B cell (primary cell): ENCODE measurements at regions not wholly inside any gene's neighbourhood (a gene's known extent, or its start where the extent isn't known, plus 50 kb on each side); places are given as distances from the start of the nearest gene placed in this dataset.

ENCODE experiments used
- ATAC-seq: fragments of 200-7000 bp; cut with Tn5 transposase; one replicate; pipeline ENCODE4 v1.10.0; 2021; ENCODE audit warnings: low read depth, mild to moderate bottlenecking, moderate number of reproducible peaks, moderate library complexity
- CTCF ChIA-PET: fragments of 350-600 bp; sonication (Branson Sonifier 250); formaldehyde crosslinking; loops from one replicate; lab custom pipeline; 2021; ENCODE audit warnings: antibody characterized with exemption, inconsistent platforms; lab: Charles Lee
- POLR2A ChIA-PET: fragments of 350-600 bp; sonication (Branson Sonifier 250); formaldehyde crosslinking; loops from one replicate; lab custom pipeline; 2021; ENCODE audit warnings: antibody characterized with exemption; lab: Charles Lee
- DNase-seq: peaks from one replicate; pipeline ENCODE4 v3.0.0; 2013
- H2AFZ ChIP-seq: 2 replicates; pipeline ENCODE4 v1.6.1; 2012; ENCODE audit warnings: mild to moderate bottlenecking, low read depth, low read length; ENCODE audit not compliant: insufficient read depth, poor library complexity, severe bottlenecking
- H3K27ac ChIP-seq, 2 donors: 1 replicate in 1 of 2; 2 replicates in 1 of 2; pipeline ENCODE4 v1.5.1; 2012 to 2013; ENCODE audit warnings: low read length in 2 of 2, mild to moderate bottlenecking in 2 of 2, moderate library complexity in 1 of 2
- H3K27me3 ChIP-seq, 4 experiments: fragments of 200-600 bp in 1 of 4; sonication (generic) in 1 of 4; replicated peaks in 1 of 4; 1 replicate in 2 of 4; 2 replicates in 2 of 4; pipeline versions ENCODE4 v1.6.1 to v1.7.0; 2013 to 2016; ENCODE audit warnings: low read length in 3 of 4, mild to moderate bottlenecking in 2 of 4, mixed read lengths in 1 of 4, moderate library complexity in 1 of 4; ENCODE audit not compliant: insufficient read depth in 4 of 4, control insufficient read depth in 3 of 4; ENCODE audit errors: control extremely low read depth in 1 of 4
- H3K36me3 ChIP-seq, 2 experiments: replicated peaks in 1 of 2; 1 replicate in 1 of 2; 2 replicates in 1 of 2; pipeline versions ENCODE4 v1.6.1 to v1.7.1; 2013; ENCODE audit warnings: low read length in 1 of 2; ENCODE audit not compliant: insufficient read depth in 2 of 2, control insufficient read depth in 1 of 2; ENCODE audit errors: control extremely low read depth in 1 of 2, extremely low read depth in 1 of 2
- H3K4me1 ChIP-seq, 2 donors: fragments of 200-600 bp in 1 of 2; sonication (generic) in 1 of 2; 1 replicate in 1 of 2; 2 replicates in 1 of 2; pipeline versions ENCODE4 v1.5.1 to v1.6.1; 2013 to 2017; ENCODE audit warnings: low read length in 2 of 2; ENCODE audit not compliant: control insufficient read depth in 2 of 2, insufficient read depth in 2 of 2
- H3K4me2 ChIP-seq: replicated peaks from 2 replicates; pipeline ENCODE3; 2012; ENCODE audit warnings: mild to moderate bottlenecking, low read depth, low read length; ENCODE audit not compliant: poor library complexity, severe bottlenecking
- H3K4me3 ChIP-seq, 5 experiments: fragments of 200-600 bp in 1 of 5; sonication (generic) in 1 of 5; 1 replicate in 3 of 5; 2 replicates in 2 of 5; pipeline versions ENCODE4 v1.5.1 to v1.7.0; 2011 to 2016; ENCODE audit warnings: low read length in 4 of 5, mild to moderate bottlenecking in 4 of 5, low read depth in 2 of 5, control low read depth in 1 of 5, moderate library complexity in 1 of 5; ENCODE audit not compliant: insufficient read depth in 1 of 5; ENCODE audit errors: control extremely low read depth in 1 of 5, extremely low read depth in 1 of 5
- H3K79me2 ChIP-seq: fragments of 200-600 bp; sonication (generic); one replicate; pipeline ENCODE4 v1.6.0; 2016; ENCODE audit warnings: low read length; ENCODE audit not compliant: control insufficient read depth, insufficient read depth
- H3K9ac ChIP-seq: fragments of 200-600 bp; sonication (generic); 2 replicates; pipeline ENCODE4 v1.6.1; 2017; ENCODE audit warnings: mild to moderate bottlenecking, low read length, moderate library complexity
- H3K9me3 ChIP-seq, 3 donors: one replicate each; pipeline versions ENCODE4 v1.6.1 to v1.7.1; 2013; ENCODE audit warnings: low read length in 2 of 3; ENCODE audit not compliant: control insufficient read depth in 2 of 3, insufficient read depth in 1 of 3; ENCODE audit errors: control extremely low read depth in 1 of 3
- H4K20me1 ChIP-seq: 2 replicates; pipeline ENCODE4 v1.6.0; 2012; ENCODE audit warnings: mild to moderate bottlenecking, low read length; ENCODE audit not compliant: insufficient read depth, control insufficient read depth, poor library complexity, severe bottlenecking
- H3K27ac Mint-ChIP-seq: one replicate; pipeline ENCODE4 v1.8.0; 2021; ENCODE audit warnings: mixed read lengths
- H3K27me3 Mint-ChIP-seq: one replicate; pipeline ENCODE4 v1.8.0; 2021; ENCODE audit warnings: mixed read lengths
- H3K4me1 Mint-ChIP-seq: one replicate; pipeline ENCODE4 v1.8.0; 2021; ENCODE audit warnings: mixed read lengths
- H3K4me3 Mint-ChIP-seq: one replicate; pipeline ENCODE4 v1.8.0; 2021; ENCODE audit warnings: mixed read lengths
- H3K9me3 Mint-ChIP-seq: one replicate; pipeline ENCODE4 v1.8.0; 2022; ENCODE audit warnings: mixed read lengths; ENCODE audit not compliant: insufficient read depth
- CTCF ChIP-seq: fragments of 200-600 bp; IDR thresholded peaks from one replicate; pipeline ENCODE4 v1.8.0; 2022; ENCODE audit warnings: antibody characterized with exemption, mild to moderate bottlenecking
- EZH2 ChIP-seq: IDR thresholded peaks from 2 replicates; pipeline ENCODE4 v1.6.1; 2012; ENCODE audit warnings: borderline replicate concordance, low read depth, mild to moderate bottlenecking, moderate library complexity, low read length; ENCODE audit not compliant: insufficient read depth, poor library complexity, severe bottlenecking
- WGBS: methylation state at CpG from one replicate; pipeline ENCODE4 v1.1.5; 2013; ENCODE audit warnings: missing lambda C conversion rate; ENCODE audit not compliant: insufficient coverage; 5-methylcytosine and 5-hydroxymethylcytosine counted together
- intact Hi-C: fragments of 100-400 bp; cut with micrococcal nuclease; formaldehyde crosslinking; loops from one replicate; pipeline ENCODE4 v1.10.0; 2022

DNA sequence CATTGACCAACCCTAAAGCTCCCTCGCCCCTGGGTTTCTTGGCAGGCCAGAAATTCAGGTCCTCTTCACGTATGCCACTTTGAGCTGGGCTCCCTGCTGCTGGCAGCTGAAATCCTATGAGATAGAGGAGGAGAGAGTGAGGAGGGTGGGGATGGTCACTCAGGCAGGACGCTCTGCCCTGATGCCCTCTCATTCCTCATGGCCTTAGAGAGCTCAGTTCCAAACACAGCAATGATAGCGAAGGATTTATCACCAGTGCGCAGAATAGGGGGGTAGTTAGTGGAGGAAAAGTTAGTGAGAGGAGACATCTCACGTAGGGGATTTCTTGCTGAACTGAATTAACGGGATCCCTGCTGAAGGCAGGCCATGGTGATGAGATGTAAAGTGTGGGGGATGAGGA, 84.2 kb upstream of the PMEPA1 start:
- Histone ChIP-seq H3K79me2 (no peaks in the 10 kb centered on the region), H2AFZ (no peak overlapping the region), H3K27ac (no peak overlapping the region), H3K27me3 (no peaks in the 10 kb centered on the region), H4K20me1 (no peaks in the 10 kb centered on the region), H3K4me1 (no peaks in the 10 kb centered on the region), H3K9ac (no peak overlapping the region), H3K9me3 (peaks cover 0 to 4% (median 0%) of the 10 kb centered on the region in 3 donors), H3K36me3 (no peaks in the 10 kb centered on the region), H3K4me2 (no peak overlapping the region), H3K4me3 (no peak overlapping the region)
- ATAC-seq = no peak
- no peak overlapping the region for H3K4me3 Mint-ChIP-seq
- no peak for DNase-seq
- ChIA-PET POLR2A (no interaction called here), CTCF (no interaction called here)
- TF ChIP-seq EZH2 (no peak), CTCF (no peak)
- no peak overlapping the region for H3K27ac Mint-ChIP-seq
- no peaks in the 10 kb centered on the region for H3K9me3 Mint-ChIP-seq
- intact Hi-C loops = no loop called here
- 97% methylated on average over 5 of the region's 7 CpGs for WGBS
- H3K27me3 Mint-ChIP-seq = peaks cover 13% of the 10 kb centered on the region
- H3K4me1 Mint-ChIP-seq = peaks cover 2% of the 10 kb centered on the region

DNA sequence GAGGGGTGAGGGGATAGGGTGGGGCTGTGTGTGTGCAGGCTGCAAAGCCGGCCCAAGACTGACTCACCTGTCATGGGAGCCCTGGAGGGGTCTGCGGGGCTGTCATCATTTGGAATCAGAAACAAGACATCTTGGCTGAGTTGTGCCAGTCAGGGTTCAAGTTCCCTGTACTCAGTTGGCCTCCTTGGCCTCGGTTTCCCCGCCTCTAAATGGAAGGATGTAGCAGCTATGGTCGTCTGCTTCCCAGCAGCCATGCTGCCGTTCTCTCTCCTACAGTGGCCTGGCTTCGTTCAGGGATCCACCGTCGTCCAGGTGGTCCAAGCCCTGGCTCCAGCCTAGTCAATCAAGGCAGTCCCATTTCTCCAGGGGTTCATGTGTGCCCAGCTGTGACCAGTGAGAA, 83.6 kb upstream of the PMEPA1 start:
- Mint-ChIP-seq H3K27me3 (peaks cover 13% of the 10 kb centered on the region), H3K9me3 (no peaks in the 10 kb centered on the region), H3K27ac (no peak overlapping the region), H3K4me3 (no peak overlapping the region), H3K4me1 (peaks cover 2% of the 10 kb centered on the region)
- Histone ChIP-seq H3K4me2 (no peak overlapping the region), H3K9me3 (peaks cover 0 to 4% (median 0%) of the 10 kb centered on the region in 3 donors), H3K27ac (no peak overlapping the region), H2AFZ (no peak overlapping the region), H4K20me1 (no peaks in the 10 kb centered on the region), H3K4me1 (no peaks in the 10 kb centered on the region), H3K27me3 (no peaks in the 10 kb centered on the region), H3K79me2 (no peaks in the 10 kb centered on the region), H3K4me3 (no peak overlapping the region), H3K9ac (no peak overlapping the region), H3K36me3 (no peaks in the 10 kb centered on the region)
- CTCF ChIA-PET = no interaction called here
- DNase-seq (no peak), ATAC-seq (no peak)
- POLR2A ChIA-PET = no interaction called here
- TF ChIP-seq CTCF (no peak), EZH2 (no peak)
- WGBS = 89% methylated on average over 8 of the region's 9 CpGs
- intact Hi-C loops = no loop called here
